Spleen (tissue), 7 donors: ENCODE measurements at regions not wholly inside any gene's neighbourhood (a gene's known extent, or its start where the extent isn't known, plus 50 kb on each side); places are given as distances from the start of the nearest gene placed in this dataset.
"Not testable (repeated sequence)": the region's sequence is repeated elsewhere in the genome, so short reads cannot be mapped to it uniquely, and the experiment has no call there.

Experiments
- POLR2AphosphoS5 ChIP-seq, 3 donors: sonication (generic); formaldehyde crosslinking; IDR thresholded peaks; one replicate each; pipeline ENCODE4 v1.5.1; 2017; ENCODE audit warnings: antibody characterized with exemption in 3 of 3
- TF ChIP-seq, protein P1 (sequence below), 11 experiments: fragments of 200-600 bp in 7 of 11; fragments of 450-650 bp in 4 of 11; sonication (generic) in 4 of 11; IDR thresholded peaks in 8 of 11; conservative IDR thresholded peaks in 3 of 11; 1 replicate in 7 of 11; 2 replicates in 4 of 11; pipeline versions ENCODE4 v1.4.0 to v1.8.0; 2016 to 2021; ENCODE audit warnings: antibody characterized with exemption in 11 of 11, inconsistent platforms in 4 of 11, mild to moderate bottlenecking in 1 of 11
- donor health status: DM: no; HTN: no; CAD: no; lungs with moderate emphysema.
- donor health status: DM: no; HTN: no; CAD: no.
- donor health status: DM: no; HTN: no; CAD: no.

GRCh38 chr3:89944461-89944860 lies 837.0 kb downstream of the EPHA3 start:
- TF ChIP-seq, protein P1, sequence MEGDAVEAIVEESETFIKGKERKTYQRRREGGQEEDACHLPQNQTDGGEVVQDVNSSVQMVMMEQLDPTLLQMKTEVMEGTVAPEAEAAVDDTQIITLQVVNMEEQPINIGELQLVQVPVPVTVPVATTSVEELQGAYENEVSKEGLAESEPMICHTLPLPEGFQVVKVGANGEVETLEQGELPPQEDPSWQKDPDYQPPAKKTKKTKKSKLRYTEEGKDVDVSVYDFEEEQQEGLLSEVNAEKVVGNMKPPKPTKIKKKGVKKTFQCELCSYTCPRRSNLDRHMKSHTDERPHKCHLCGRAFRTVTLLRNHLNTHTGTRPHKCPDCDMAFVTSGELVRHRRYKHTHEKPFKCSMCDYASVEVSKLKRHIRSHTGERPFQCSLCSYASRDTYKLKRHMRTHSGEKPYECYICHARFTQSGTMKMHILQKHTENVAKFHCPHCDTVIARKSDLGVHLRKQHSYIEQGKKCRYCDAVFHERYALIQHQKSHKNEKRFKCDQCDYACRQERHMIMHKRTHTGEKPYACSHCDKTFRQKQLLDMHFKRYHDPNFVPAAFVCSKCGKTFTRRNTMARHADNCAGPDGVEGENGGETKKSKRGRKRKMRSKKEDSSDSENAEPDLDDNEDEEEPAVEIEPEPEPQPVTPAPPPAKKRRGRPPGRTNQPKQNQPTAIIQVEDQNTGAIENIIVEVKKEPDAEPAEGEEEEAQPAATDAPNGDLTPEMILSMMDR (IDR thresholded peaks at IDR 0.05 in 8 of 11, conservative IDR thresholded peaks at IDR 0.05 in 3 of 11): not testable (repeated sequence)
- not testable (repeated sequence) for TF ChIP-seq POLR2AphosphoS5 (IDR thresholded peaks at IDR 0.05)
